Colonic mucosa (tissue), 4 donors: ENCODE measurements at regions not wholly inside any gene's neighbourhood (a gene's known extent, or its start where the extent isn't known, plus 50 kb on each side); places are given as distances from the start of the nearest gene placed in this dataset.

Experiments
- DNase-seq: peaks from one replicate; pipeline ENCODE4 v3.0.0-alpha.2; 2020
- H3K27ac ChIP-seq: fragments of 200-600 bp; one replicate; pipeline ENCODE4 v1.8.0; 2021
- H3K27me3 ChIP-seq: fragments of 200-600 bp; one replicate; pipeline ENCODE4 v1.8.0; 2021
- H3K36me3 ChIP-seq: fragments of 200-600 bp; one replicate; pipeline ENCODE4 v1.8.0; 2021
- H3K4me1 ChIP-seq: fragments of 200-600 bp; one replicate; pipeline ENCODE4 v1.8.0; 2021; ENCODE audit warnings: mild to moderate bottlenecking
- H3K4me3 ChIP-seq: fragments of 200-600 bp; one replicate; pipeline ENCODE4 v1.8.0; 2021
- H3K9ac ChIP-seq, 2 donors: one replicate each; pipeline ENCODE4 v1.7.0; 2013; ENCODE audit warnings: control low read depth in 2 of 2, low read depth in 2 of 2, low read length in 2 of 2
- H3K9me3 ChIP-seq: fragments of 200-600 bp; one replicate; pipeline ENCODE4 v1.8.0; 2021
- intact Hi-C: fragments of 100-400 bp; cut with DNase I; formaldehyde crosslinking; loops from one replicate; pipeline ENCODE4 v1.14.1; 2022
- TF ChIP-seq, protein P1 (sequence below): fragments of 200-600 bp; IDR thresholded peaks from one replicate; pipeline ENCODE4 v1.8.0; 2022; ENCODE audit warnings: antibody characterized with exemption, mild to moderate bottlenecking
- donor health status: healthy.
- donor health status: DM: no; HTN: no; CAD: no.
- donor health status: DM: no; HTN: no; CAD: no.

DNA sequence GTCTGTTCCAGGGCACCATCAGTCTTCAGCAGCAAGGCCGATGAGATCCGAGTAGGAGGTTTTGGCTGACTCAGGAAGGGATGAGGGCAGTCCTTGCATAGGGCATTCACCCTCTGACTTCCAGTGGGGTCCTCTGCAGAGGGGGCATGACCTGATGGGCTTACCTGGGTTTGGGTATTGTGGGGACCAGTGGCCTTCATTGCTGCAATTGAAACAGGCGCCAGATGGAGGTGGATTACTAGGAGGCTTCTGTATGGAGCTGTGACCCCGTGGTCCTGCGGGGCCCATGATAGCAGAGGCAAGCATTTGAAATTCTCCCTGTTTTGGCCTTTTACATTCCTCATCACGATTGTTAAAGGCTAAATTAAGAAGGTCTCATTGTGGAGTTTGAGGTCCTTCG lies 2448.7 kb downstream of the TP53TG3F start:
- TF ChIP-seq, protein P1, sequence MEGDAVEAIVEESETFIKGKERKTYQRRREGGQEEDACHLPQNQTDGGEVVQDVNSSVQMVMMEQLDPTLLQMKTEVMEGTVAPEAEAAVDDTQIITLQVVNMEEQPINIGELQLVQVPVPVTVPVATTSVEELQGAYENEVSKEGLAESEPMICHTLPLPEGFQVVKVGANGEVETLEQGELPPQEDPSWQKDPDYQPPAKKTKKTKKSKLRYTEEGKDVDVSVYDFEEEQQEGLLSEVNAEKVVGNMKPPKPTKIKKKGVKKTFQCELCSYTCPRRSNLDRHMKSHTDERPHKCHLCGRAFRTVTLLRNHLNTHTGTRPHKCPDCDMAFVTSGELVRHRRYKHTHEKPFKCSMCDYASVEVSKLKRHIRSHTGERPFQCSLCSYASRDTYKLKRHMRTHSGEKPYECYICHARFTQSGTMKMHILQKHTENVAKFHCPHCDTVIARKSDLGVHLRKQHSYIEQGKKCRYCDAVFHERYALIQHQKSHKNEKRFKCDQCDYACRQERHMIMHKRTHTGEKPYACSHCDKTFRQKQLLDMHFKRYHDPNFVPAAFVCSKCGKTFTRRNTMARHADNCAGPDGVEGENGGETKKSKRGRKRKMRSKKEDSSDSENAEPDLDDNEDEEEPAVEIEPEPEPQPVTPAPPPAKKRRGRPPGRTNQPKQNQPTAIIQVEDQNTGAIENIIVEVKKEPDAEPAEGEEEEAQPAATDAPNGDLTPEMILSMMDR: no peak
- H3K9me3 ChIP-seq: no peaks in the 10 kb centered on the region
- H3K4me3 ChIP-seq: no peak overlapping the region
- H3K27me3 ChIP-seq: no peaks in the 10 kb centered on the region
- H3K9ac ChIP-seq: no peak overlapping the region
- no peak for DNase-seq
- no peaks in the 10 kb centered on the region for H3K4me1 ChIP-seq
- no peak overlapping the region for H3K27ac ChIP-seq
- intact Hi-C loops: no loop called here
- H3K36me3 ChIP-seq: no peaks in the 10 kb centered on the region

DNA sequence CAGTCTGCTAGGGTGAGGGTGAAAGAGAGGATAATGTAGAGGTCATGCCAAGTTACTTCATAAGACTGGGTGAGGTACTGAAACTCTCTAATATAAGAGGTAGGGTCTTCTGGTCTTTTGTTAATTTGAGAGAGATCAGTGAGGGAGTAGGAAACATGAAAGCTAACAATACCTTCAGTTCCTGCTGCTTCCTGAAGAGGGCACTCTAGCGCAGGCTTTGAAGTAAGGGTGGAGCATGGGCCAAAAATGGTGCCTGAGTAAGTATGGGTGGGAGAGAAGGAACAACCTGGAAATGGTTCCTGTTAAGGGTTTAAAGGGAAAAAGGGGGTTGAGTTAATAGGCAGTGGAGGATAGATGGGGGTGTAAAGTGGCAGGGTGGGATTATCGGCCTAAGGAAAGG lies 2449.5 kb downstream of the TP53TG3F start:
- TF ChIP-seq, protein P1: no peak
- Histone ChIP-seq H3K9ac (no peak overlapping the region), H3K27me3 (no peaks in the 10 kb centered on the region), H3K4me1 (no peaks in the 10 kb centered on the region), H3K36me3 (no peaks in the 10 kb centered on the region), H3K9me3 (no peaks in the 10 kb centered on the region), H3K27ac (no peak overlapping the region), H3K4me3 (no peak overlapping the region)
- no peak for DNase-seq
- intact Hi-C loops: no loop called here

DNA sequence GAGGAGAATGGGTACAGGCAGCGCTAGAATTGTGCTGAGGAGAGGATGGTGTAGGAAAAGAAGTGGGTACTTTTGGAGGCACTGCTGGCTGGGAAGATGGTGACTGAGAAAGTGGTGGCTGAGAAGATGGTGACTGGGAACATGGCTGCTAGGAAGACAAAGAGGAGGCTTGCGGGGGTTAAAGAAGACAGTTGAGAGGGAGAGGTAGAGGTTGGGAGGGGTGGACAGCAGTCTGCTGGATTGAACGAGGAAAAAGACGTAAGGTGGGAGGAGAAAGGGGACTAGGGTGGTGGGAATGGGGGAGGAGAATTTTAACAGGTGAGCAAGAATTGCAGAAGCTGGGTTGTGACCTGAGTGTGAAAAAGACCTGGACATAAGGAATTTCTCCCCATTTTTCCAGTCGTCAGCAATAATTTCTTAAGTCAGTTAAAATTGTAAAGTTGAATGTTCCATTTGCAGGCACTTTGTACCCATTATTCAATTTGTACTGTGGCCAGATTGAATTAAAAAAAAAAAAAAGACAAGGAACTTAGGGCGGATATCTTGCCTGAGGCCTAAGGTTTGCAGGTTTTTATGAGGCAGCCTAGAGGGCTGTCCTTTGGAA lies 2450.0 kb downstream of the TP53TG3F start:
- no peak overlapping the region for H3K4me3 ChIP-seq
- intact Hi-C loops: no loop called here

DNA sequence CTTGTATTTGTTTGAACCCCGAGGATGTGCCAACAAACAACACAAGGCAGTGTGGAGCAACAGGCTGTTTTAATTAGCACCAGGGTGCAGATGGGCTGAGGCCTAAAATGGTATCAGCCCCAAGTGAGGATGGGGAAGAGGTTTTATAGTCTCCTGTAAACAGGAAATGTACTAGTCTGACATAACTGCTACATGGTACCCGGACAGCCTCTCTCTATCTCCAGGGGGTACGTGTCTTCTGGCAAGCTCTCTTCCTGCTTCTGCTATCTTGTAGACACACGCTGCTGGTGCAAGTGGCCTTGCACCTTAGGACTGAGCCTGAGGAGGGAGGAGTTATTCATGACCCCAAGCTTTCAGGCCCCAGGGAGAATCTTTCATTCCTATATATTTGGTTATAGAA lies 2451.0 kb downstream of the TP53TG3F start:
- H3K27ac ChIP-seq: no peak overlapping the region
- H3K9me3 ChIP-seq: no peaks in the 10 kb centered on the region
- no peaks in the 10 kb centered on the region for H3K4me1 ChIP-seq
- no peak for DNase-seq
- H3K27me3 ChIP-seq: no peaks in the 10 kb centered on the region
- no peak overlapping the region for H3K9ac ChIP-seq
- intact Hi-C loops: no loop called here
- H3K4me3 ChIP-seq: no peak overlapping the region
- TF ChIP-seq, protein P1: no peak
- H3K36me3 ChIP-seq: no peaks in the 10 kb centered on the region

More for the DNA sequence above, 2450.0 kb downstream of the TP53TG3F start:
- H3K27me3 ChIP-seq: no peaks in the 10 kb centered on the region
- H3K36me3 ChIP-seq: no peaks in the 10 kb centered on the region
- H3K27ac ChIP-seq: no peak overlapping the region
- TF ChIP-seq, protein P1: no peak
- H3K4me1 ChIP-seq: no peaks in the 10 kb centered on the region
- H3K9ac ChIP-seq: no peak overlapping the region
- DNase-seq: no peak
- no peaks in the 10 kb centered on the region for H3K9me3 ChIP-seq

DNA sequence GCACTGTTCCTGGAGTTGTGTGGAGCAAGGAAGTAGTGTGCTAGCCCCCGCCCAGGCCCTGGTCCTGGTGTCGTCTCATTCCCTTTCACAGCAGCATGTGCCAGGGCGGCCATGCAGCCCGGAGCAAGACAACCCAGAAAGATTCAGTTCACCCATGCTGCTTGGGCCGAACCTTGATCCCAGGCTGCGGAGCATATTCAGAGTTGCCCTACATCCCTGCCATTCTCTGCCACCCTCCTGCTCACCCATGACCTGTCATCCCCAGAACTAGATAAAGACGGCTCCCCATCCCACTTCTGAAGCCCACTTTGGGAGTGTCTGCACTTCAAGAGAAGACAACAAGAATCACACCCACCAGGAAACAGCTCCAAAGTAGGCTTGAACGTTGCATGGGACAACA lies 2452.5 kb downstream of the TP53TG3F start:
- intact Hi-C loops: no loop called here
- Histone ChIP-seq H3K9me3 (no peaks in the 10 kb centered on the region), H3K4me1 (no peaks in the 10 kb centered on the region), H3K27ac (no peak overlapping the region), H3K27me3 (no peaks in the 10 kb centered on the region), H3K4me3 (no peak overlapping the region), H3K36me3 (no peaks in the 10 kb centered on the region), H3K9ac (no peak overlapping the region)
- no peak for DNase-seq
- TF ChIP-seq, protein P1: no peak
